GM21515 (cell line): ENCODE measurements at regions not wholly inside any gene's neighbourhood (a gene's known extent, or its start where the extent isn't known, plus 50 kb on each side); places are given as distances from the start of the nearest gene placed in this dataset.
"Not testable (repeated sequence)": the region's sequence is repeated elsewhere in the genome, so short reads cannot be mapped to it uniquely, and the experiment has no call there.

ENCODE experiments used
- ATAC-seq: cut with Tn5 transposase; IDR thresholded peaks from one replicate; pipeline ENCODE4 v1.9.1; 2021; ENCODE audit not compliant: unreplicated experiment

- ATAC-seq, result no peak
These were observed 607.2 kb upstream of the KCND2 start for GRCh38 chr7:119665796-119666195.

- no peak for ATAC-seq
These were observed 591.6 kb upstream of the KCND2 start for GRCh38 chr7:119681336-119681735.

- no peak for ATAC-seq
These were observed 588.2 kb upstream of the KCND2 start for GRCh38 chr7:119684763-119685162.

- ATAC-seq, result no peak
These were observed 587.1 kb upstream of the KCND2 start for GRCh38 chr7:119685906-119686305.

GRCh38 chr7:119688831-119689230 is 584.1 kb upstream of the KCND2 start:
- no peak for ATAC-seq

GRCh38 chr7:119692541-119692940 is 580.4 kb upstream of the KCND2 start:
- ATAC-seq, result no peak

GRCh38 chr7:119694506-119694905 is 578.5 kb upstream of the KCND2 start:
- ATAC-seq, result no peak

- no peak for ATAC-seq
These were observed 576.6 kb upstream of the KCND2 start for GRCh38 chr7:119696336-119696735.

GRCh38 chr7:119703895-119704294 is 569.1 kb upstream of the KCND2 start:
- ATAC-seq, result no peak

- no peak for ATAC-seq
These were observed 566.4 kb upstream of the KCND2 start for GRCh38 chr7:119706608-119707007.

GRCh38 chr7:119708891-119709290 is 564.1 kb upstream of the KCND2 start:
- ATAC-seq, result no peak

GRCh38 chr7:119711104-119711503 is 561.9 kb upstream of the KCND2 start:
- no peak for ATAC-seq

- ATAC-seq, result no peak
These were observed 560.0 kb upstream of the KCND2 start for GRCh38 chr7:119712886-119713462.

- ATAC-seq, result no peak
These were observed 559.4 kb upstream of the KCND2 start for GRCh38 chr7:119713606-119714005.

- no peak for ATAC-seq
These were observed 552.4 kb upstream of the KCND2 start for GRCh38 chr7:119720541-119720940.

- no peak for ATAC-seq
These were observed 548.8 kb upstream of the KCND2 start for GRCh38 chr7:119724041-119724792.

- no peak for ATAC-seq
These were observed 539.7 kb upstream of the KCND2 start for GRCh38 chr7:119733127-119733879.

GRCh38 chr7:119737390-119737789 is 535.6 kb upstream of the KCND2 start:
- ATAC-seq, result no peak

- ATAC-seq, result not testable (repeated sequence)
These were observed 527.7 kb upstream of the KCND2 start for GRCh38 chr7:119745280-119745679.

GRCh38 chr7:119748251-119748860 is 524.6 kb upstream of the KCND2 start:
- ATAC-seq, result no peak

GRCh38 chr7:119748991-119749390 is 524.0 kb upstream of the KCND2 start:
- ATAC-seq, result no peak

- no peak for ATAC-seq
These were observed 516.3 kb upstream of the KCND2 start for GRCh38 chr7:119756687-119757086.
